Osteocyte (in vitro differentiated cells): ENCODE measurements at regions not wholly inside any gene's neighbourhood (a gene's known extent, or its start where the extent isn't known, plus 50 kb on each side); places are given as distances from the start of the nearest gene placed in this dataset.

Source experiments
- DNase-seq: peaks from one replicate; pipeline ENCODE4 v3.0.0; 2021; ENCODE audit warnings: mixed read lengths; ENCODE audit not compliant: unreplicated experiment; ENCODE audit errors: extremely low spot score
- H3K27ac Mint-ChIP-seq: one replicate; pipeline ENCODE4 v1.8.0; 2021; ENCODE audit warnings: mild to moderate bottlenecking, mixed read lengths; ENCODE audit not compliant: unreplicated experiment
- H3K27me3 Mint-ChIP-seq: one replicate; pipeline ENCODE4 v1.8.0; 2021; ENCODE audit warnings: mixed read lengths; ENCODE audit not compliant: unreplicated experiment
- H3K36me3 Mint-ChIP-seq: one replicate; pipeline ENCODE4 v1.8.0; 2021; ENCODE audit warnings: mixed read lengths; ENCODE audit not compliant: unreplicated experiment
- H3K4me1 Mint-ChIP-seq: one replicate; pipeline ENCODE4 v1.8.0; 2021; ENCODE audit warnings: mixed read lengths; ENCODE audit not compliant: unreplicated experiment
- H3K4me3 Mint-ChIP-seq: one replicate; pipeline ENCODE4 v1.8.0; 2021; ENCODE audit warnings: mild to moderate bottlenecking, moderate library complexity, mixed read lengths; ENCODE audit not compliant: unreplicated experiment
- H3K9me3 Mint-ChIP-seq: one replicate; pipeline ENCODE4 v1.8.0; 2021; ENCODE audit warnings: mixed read lengths; ENCODE audit not compliant: unreplicated experiment
- CTCF ChIP-seq: fragments of 200-600 bp; sonication (generic); IDR thresholded peaks from 2 replicates; pipeline ENCODE4 v1.5.0; 2021; ENCODE audit warnings: antibody characterized with exemption, mild to moderate bottlenecking, moderate library complexity

DNA sequence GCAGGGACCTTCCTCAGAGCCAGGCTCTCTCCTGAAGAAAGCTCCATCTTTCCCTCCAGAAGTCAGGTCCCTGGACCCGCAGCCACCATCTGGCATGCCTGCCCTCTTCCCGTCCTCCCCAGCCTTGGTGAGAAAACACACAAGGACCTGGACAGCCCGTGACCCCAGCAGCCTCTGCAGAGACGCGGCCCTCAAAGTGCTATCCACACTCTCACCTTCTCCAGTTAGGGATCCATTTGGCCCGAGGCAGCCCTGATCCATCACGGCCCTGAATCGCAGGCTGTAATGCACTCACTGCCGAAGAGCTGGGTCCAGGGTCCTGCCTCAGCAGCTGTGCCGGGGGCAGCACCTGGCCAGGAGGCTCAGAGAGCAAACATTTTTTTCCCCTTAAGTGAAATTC, 185.1 kb downstream of the OLFM1 start:
- Mint-ChIP-seq H3K27ac (no peak overlapping the region), H3K27me3 (no peaks in the 10 kb centered on the region), H3K36me3 (no peaks in the 10 kb centered on the region), H3K4me3 (no peak overlapping the region), H3K4me1 (no peaks in the 10 kb centered on the region), H3K9me3 (peaks cover 3% of the 10 kb centered on the region)
- no peak for TF ChIP-seq CTCF
- DNase-seq: no peak

- Mint-ChIP-seq H3K4me1 (no peaks in the 10 kb centered on the region), H3K27me3 (no peaks in the 10 kb centered on the region), H3K36me3 (no peaks in the 10 kb centered on the region), H3K9me3 (peaks cover 3% of the 10 kb centered on the region), H3K27ac (no peak overlapping the region), H3K4me3 (no peak overlapping the region)
- DNase-seq: no peak
- TF ChIP-seq CTCF: no peak
These were observed 185.5 kb downstream of the OLFM1 start for GRCh38 chr9:135273008-135273407.

DNA sequence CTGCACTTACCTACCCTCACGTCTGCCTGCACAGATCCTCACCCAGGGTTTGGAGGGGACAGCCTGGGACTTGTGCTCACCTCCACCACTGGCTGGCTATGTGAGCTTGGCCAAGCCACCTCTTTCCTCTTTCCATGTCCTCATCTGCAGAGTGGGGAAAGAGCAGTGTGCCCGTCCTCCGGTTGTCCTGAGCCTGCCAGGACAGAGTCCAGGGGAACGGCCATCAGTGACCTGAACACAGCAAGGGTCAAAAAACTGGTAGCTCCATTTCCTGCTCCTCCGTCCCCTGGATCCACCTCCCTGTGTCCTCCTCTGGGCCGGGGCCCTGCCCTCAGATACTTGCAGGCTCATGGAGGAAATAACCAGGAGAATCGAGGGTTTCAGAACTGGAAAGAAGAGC, 187.7 kb downstream of the OLFM1 start:
- Mint-ChIP-seq H3K27me3 (no peaks in the 10 kb centered on the region), H3K4me3 (no peak overlapping the region), H3K36me3 (no peaks in the 10 kb centered on the region), H3K9me3 (peaks cover 3% of the 10 kb centered on the region), H3K4me1 (no peaks in the 10 kb centered on the region), H3K27ac (no peak overlapping the region)
- no peak for TF ChIP-seq CTCF
- no peak for DNase-seq

DNA sequence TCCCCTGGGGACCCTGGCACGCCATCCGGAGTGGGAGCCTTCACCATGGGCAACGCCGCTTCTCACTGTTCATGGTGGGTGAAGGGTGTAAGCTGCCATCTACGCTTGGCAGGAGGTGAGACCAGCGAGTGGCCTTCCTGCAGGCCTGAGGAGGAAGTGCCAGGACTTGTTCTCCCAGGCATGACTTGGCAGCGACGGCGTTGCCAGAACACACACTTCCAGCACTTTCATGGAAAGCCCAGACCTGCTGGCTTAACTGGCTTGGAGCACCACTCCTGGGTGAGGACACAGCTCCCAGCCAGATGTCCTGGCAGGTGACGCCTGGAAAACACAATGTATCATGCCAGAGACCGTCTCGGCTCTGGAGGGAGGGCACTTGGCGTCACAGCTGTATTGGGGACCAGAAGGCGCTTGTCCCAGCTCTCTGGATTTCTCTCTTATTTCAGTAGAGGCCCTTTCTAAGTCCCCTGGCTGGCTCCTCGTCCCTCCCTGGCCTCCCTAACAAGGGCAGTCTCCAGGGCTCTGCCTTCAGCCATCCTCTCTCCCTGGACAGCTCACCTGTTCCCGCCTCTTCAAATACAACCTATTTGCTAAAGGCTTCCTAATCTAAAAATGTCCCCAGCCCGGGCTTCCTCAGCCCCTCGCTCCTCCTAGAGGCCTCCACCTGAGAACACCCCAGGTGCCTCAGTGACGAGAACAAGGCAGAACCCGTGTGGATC, 188.3 kb downstream of the OLFM1 start:
- Mint-ChIP-seq H3K36me3 (no peaks in the 10 kb centered on the region), H3K27me3 (no peaks in the 10 kb centered on the region), H3K9me3 (peaks cover 3% of the 10 kb centered on the region), H3K4me1 (no peaks in the 10 kb centered on the region), H3K27ac (no peak overlapping the region), H3K4me3 (no peak overlapping the region)
- DNase-seq: no peak
- TF ChIP-seq CTCF: no peak

DNA sequence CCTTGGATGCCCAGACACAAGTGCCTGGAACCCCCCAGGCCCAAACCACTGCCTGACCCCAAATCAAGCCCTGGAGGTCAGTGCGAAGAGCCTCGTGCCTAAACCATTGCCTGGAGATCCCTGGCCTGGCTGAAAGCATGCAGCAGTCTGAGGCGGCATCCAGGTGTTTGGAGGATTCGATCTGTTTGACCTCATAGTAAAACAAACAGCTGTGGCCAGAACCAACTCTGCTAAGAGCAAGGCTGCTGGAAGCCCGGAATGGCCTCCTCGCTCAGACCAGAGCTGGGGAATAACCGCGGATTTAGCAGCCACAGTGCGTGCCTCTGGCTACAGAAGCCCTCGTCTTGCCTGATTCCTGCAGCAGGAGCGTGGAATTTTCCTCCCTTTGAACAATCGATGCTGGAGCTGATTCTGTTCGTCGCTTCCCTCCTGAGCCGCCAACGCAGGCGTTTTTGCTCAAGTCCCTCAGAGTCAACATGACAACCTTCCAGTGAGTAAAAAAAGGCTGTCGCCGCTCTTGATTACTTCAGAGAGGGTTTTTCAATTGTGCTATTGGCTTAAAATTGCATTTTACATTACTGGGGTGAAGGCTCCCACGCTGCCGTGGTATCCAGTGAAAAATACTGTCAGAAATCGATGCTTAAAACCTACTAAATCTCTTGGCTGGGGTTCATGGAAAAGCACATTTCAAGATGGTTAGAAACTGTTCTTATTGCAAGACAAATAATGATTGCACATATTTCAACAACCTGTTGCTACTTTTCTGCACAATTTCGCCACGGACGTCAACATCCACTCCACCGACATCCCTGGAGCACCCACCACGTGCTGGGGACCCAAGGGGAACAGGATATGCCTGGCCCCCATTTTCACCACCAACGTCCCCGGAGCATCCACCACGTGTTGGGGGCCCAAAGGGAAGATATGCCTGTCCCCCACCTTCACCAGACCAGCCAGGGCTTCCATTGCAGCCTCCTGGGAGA, 190.0 kb downstream of the OLFM1 start:
- no peaks in the 10 kb centered on the region for H3K27me3 Mint-ChIP-seq
- no peak overlapping the region for H3K4me3 Mint-ChIP-seq
- H3K36me3 Mint-ChIP-seq: no peaks in the 10 kb centered on the region
- no peaks in the 10 kb centered on the region for H3K4me1 Mint-ChIP-seq
- DNase-seq: no peak
- H3K9me3 Mint-ChIP-seq: peaks cover 3% of the 10 kb centered on the region
- H3K27ac Mint-ChIP-seq: no peak overlapping the region
- no peak for TF ChIP-seq CTCF
